ENCODE measurements at regions not wholly inside any gene's neighbourhood (a gene's known extent, or its start where the extent isn't known, plus 50 kb on each side); places are given as distances from the start of the nearest gene placed in this dataset.

GRCh38 chr15:68515371-68516095 is 63.3 kb upstream of the CORO2B start:
- TF ChIP-seq EP300 (IDR thresholded peaks at IDR 0.05; ENCODE audit: low read depth): no peak
- TF ChIP-seq POLR2AphosphoS5 (IDR thresholded peaks at IDR 0.05): no peak
- no peak for TF ChIP-seq POLR2A (IDR thresholded peaks at IDR 0.05)
- no peak for TF ChIP-seq CTCF (IDR thresholded peaks at IDR 0.05)
- WGBS, 2 donors (ENCODE audit: low coverage in 1 of 2): 78 to 88% methylated on average over 1 to 6 of the region's 6 CpGs
- Histone ChIP-seq H3K4me1 (peaks cover 0 to 8% (median 2%) of the 10 kb centered on the region in 4 donors), H3K27me3 (no peaks in the 10 kb centered on the region), H3K27ac (no peak overlapping the region), H3K36me3 (no peaks in the 10 kb centered on the region), H3K9me3 (no peaks in the 10 kb centered on the region), H3K4me3 (no peak overlapping the region)
- in situ Hi-C loops (cut with MboI; ENCODE audit: low pct_ligation_motif_present in 1 of 4, low pct_unique_long_range_greater_than_20kb in 1 of 4, low sequenced_read_pairs in 3 of 4) (no loop called here), intact Hi-C loops (cut with DNase I; ENCODE audit: low total_unique reads) (no loop called here)
- DNase-seq: no peak

- H3K36me3 ChIP-seq: no peaks in the 10 kb centered on the region
- no peaks in the 10 kb centered on the region for H3K9me3 ChIP-seq
- 61 to 62% methylated on average over 3 to 6 of the region's 6 CpGs for WGBS, 2 donors (ENCODE audit: low coverage in 1 of 2)
- TF ChIP-seq POLR2A (IDR thresholded peaks at IDR 0.05) (no peak), POLR2AphosphoS5 (IDR thresholded peaks at IDR 0.05) (no peak), EP300 (IDR thresholded peaks at IDR 0.05; ENCODE audit: low read depth) (no peak), CTCF (IDR thresholded peaks at IDR 0.05) (no peak)
- intact Hi-C loops (cut with DNase I; ENCODE audit: low total_unique reads) (no loop called here), in situ Hi-C loops (cut with MboI; ENCODE audit: low pct_ligation_motif_present in 1 of 4, low pct_unique_long_range_greater_than_20kb in 1 of 4, low sequenced_read_pairs in 3 of 4) (no loop called here)
- H3K4me1 ChIP-seq: peaks cover 0 to 8% (median 2%) of the 10 kb centered on the region in 4 donors
- H3K4me3 ChIP-seq: no peak overlapping the region
- H3K27ac ChIP-seq: peak overlapping the region in 3 of 4 donors; percentile 2 to 47 (median 41)
- DNase-seq: no peak
- H3K27me3 ChIP-seq: no peaks in the 10 kb centered on the region
Measured at GRCh38 chr15:68517285-68517761, 61.5 kb upstream of the CORO2B start.

GRCh38 chr15:68518046-68518445 is 60.7 kb upstream of the CORO2B start:
- Histone ChIP-seq H3K4me3 (no peak overlapping the region), H3K27me3 (no peaks in the 10 kb centered on the region), H3K27ac (peak overlapping the region in 3 of 4 donors; percentile 2 to 47 (median 41)), H3K36me3 (no peaks in the 10 kb centered on the region), H3K9me3 (no peaks in the 10 kb centered on the region), H3K4me1 (peaks cover 0 to 8% (median 2%) of the 10 kb centered on the region in 4 donors)
- in situ Hi-C loops (cut with MboI; ENCODE audit: low pct_ligation_motif_present in 1 of 4, low pct_unique_long_range_greater_than_20kb in 1 of 4, low sequenced_read_pairs in 3 of 4): no loop called here
- intact Hi-C loops (cut with DNase I; ENCODE audit: low total_unique reads): no loop called here
- 13 to 62% methylated on average over 1 to 6 of the region's 6 CpGs for WGBS, 2 donors (ENCODE audit: low coverage in 1 of 2)
- TF ChIP-seq POLR2A (IDR thresholded peaks at IDR 0.05) (no peak), POLR2AphosphoS5 (IDR thresholded peaks at IDR 0.05) (no peak), CTCF (IDR thresholded peaks at IDR 0.05) (no peak), EP300 (IDR thresholded peaks at IDR 0.05; ENCODE audit: low read depth) (no peak)
- no peak for DNase-seq

GRCh38 chr15:68518785-68519430 is 59.9 kb upstream of the CORO2B start:
- intact Hi-C loops (cut with DNase I; ENCODE audit: low total_unique reads) (no loop called here), in situ Hi-C loops (cut with MboI; ENCODE audit: low pct_ligation_motif_present in 1 of 4, low pct_unique_long_range_greater_than_20kb in 1 of 4, low sequenced_read_pairs in 3 of 4) (no loop called here)
- no peak overlapping the region for H3K4me3 ChIP-seq
- H3K27ac ChIP-seq: no peak overlapping the region
- no peaks in the 10 kb centered on the region for H3K27me3 ChIP-seq
- peaks cover 0 to 8% (median 2%) of the 10 kb centered on the region in 4 donors for H3K4me1 ChIP-seq
- WGBS, 2 donors (ENCODE audit: low coverage in 1 of 2): 67 to 78% methylated on average over 1 to 6 of the region's 6 CpGs
- no peak for TF ChIP-seq EP300 (IDR thresholded peaks at IDR 0.05; ENCODE audit: low read depth)
- no peak for TF ChIP-seq CTCF (IDR thresholded peaks at IDR 0.05)
- no peak for TF ChIP-seq POLR2A (IDR thresholded peaks at IDR 0.05)
- TF ChIP-seq POLR2AphosphoS5 (IDR thresholded peaks at IDR 0.05): no peak
- no peaks in the 10 kb centered on the region for H3K9me3 ChIP-seq
- H3K36me3 ChIP-seq: no peaks in the 10 kb centered on the region
- no peak for DNase-seq
